Uterus (tissue), 2 donors: ENCODE measurements at regions not wholly inside any gene's neighbourhood (a gene's known extent, or its start where the extent isn't known, plus 50 kb on each side); places are given as distances from the start of the nearest gene placed in this dataset.

Experiments used
- CTCF ChIP-seq, 4 experiments: fragments of 200-600 bp in 2 of 4; fragments of 450-650 bp in 2 of 4; sonication (generic) in 2 of 4; IDR thresholded peaks; one replicate each; pipeline ENCODE4 v1.5.1; 2016 to 2019; ENCODE audit warnings: antibody characterized with exemption in 4 of 4, mild to moderate bottlenecking in 2 of 4, moderate library complexity in 1 of 4
- POLR2A ChIP-seq, 2 donors: fragments of 450-650 bp; IDR thresholded peaks; one replicate each; pipeline ENCODE4 v1.6.1; 2016; ENCODE audit warnings: antibody characterized with exemption in 2 of 2, mild to moderate bottlenecking in 1 of 2, moderate library complexity in 1 of 2

- TF ChIP-seq CTCF (IDR thresholded peaks at IDR 0.05) (no peak), POLR2A (IDR thresholded peaks at IDR 0.05) (no peak)
Observed at GRCh38 chr6:84416043-84416657, 188.7 kb upstream of the CEP162 start.
